ENCODE measurements at regions not wholly inside any gene's neighbourhood (a gene's known extent, or its start where the extent isn't known, plus 50 kb on each side); places are given as distances from the start of the nearest gene placed in this dataset.

- no peak overlapping the region for H3K4me2 ChIP-seq (ENCODE audit: low read length)
- H3K9ac ChIP-seq (ENCODE audit: low read length), result no peak overlapping the region
- no peak overlapping the region for H2AFZ ChIP-seq (ENCODE audit: low read depth, low read length)
- DNase-seq (ENCODE audit: low read depth), result no peak
- H3K27ac ChIP-seq (ENCODE audit: low read depth, low read length), result no peak overlapping the region
- Mint-ChIP-seq H3K9me3 (ENCODE audit: unreplicated experiment) (no peaks in the 10 kb centered on the region), H3K4me3 (ENCODE audit: unreplicated experiment) (no peak overlapping the region), H3K4me1 (ENCODE audit: low read depth, unreplicated experiment) (peaks cover 20% of the 10 kb centered on the region), H3K36me3 (ENCODE audit: low read depth, unreplicated experiment) (no peaks in the 10 kb centered on the region), H3K27me3 (ENCODE audit: low read depth, unreplicated experiment) (no peaks in the 10 kb centered on the region), H3K27ac (ENCODE audit: unreplicated experiment) (no peak overlapping the region)
- H3K36me3 ChIP-seq (ENCODE audit: insufficient read depth, low read length), result no peaks in the 10 kb centered on the region
- no peaks in the 10 kb centered on the region for H3K27me3 ChIP-seq (ENCODE audit: insufficient read depth, low read length)
- peaks cover 10% of the 10 kb centered on the region for H3K79me2 ChIP-seq (ENCODE audit: insufficient read depth, low read length)
- no peaks in the 10 kb centered on the region for H3K9me3 ChIP-seq (ENCODE audit: insufficient read depth, low read depth, low read length)
- TF ChIP-seq CTCF (IDR thresholded peaks at IDR 0.05; ENCODE audit: insufficient read depth, low read depth, low read length) (no peak), EZH2 (IDR thresholded peaks at IDR 0.05; ENCODE audit: insufficient read depth, low read length) (no peak)
- FAIRE-seq, result no peak
- H3K4me3 ChIP-seq (ENCODE audit: insufficient read depth, low read depth, low read length), result no peak overlapping the region
- H4K20me1 ChIP-seq (ENCODE audit: insufficient read depth, low read length), result peaks cover 10% of the 10 kb centered on the region
- peaks cover 6% of the 10 kb centered on the region for H3K4me1 ChIP-seq (ENCODE audit: insufficient read depth, low read length)
Observed at GRCh38 chr13:73827434-73827833, 306.8 kb downstream of the KLF12 start.

GRCh38 chr13:73825143-73825542 is 309.1 kb downstream of the KLF12 start:
- no peak for FAIRE-seq
- Histone ChIP-seq H4K20me1 (ENCODE audit: insufficient read depth, low read length) (peaks cover 13% of the 10 kb centered on the region), H2AFZ (ENCODE audit: low read depth, low read length) (no peak overlapping the region), H3K27ac (ENCODE audit: low read depth, low read length) (no peak overlapping the region), H3K4me3 (ENCODE audit: insufficient read depth, low read depth, low read length) (no peak overlapping the region), H3K9ac (ENCODE audit: low read length) (no peak overlapping the region), H3K79me2 (ENCODE audit: insufficient read depth, low read length) (no peaks in the 10 kb centered on the region), H3K36me3 (ENCODE audit: insufficient read depth, low read length) (no peaks in the 10 kb centered on the region), H3K4me2 (ENCODE audit: low read length) (no peak overlapping the region), H3K9me3 (ENCODE audit: insufficient read depth, low read depth, low read length) (no peaks in the 10 kb centered on the region), H3K27me3 (ENCODE audit: insufficient read depth, low read length) (no peaks in the 10 kb centered on the region), H3K4me1 (ENCODE audit: insufficient read depth, low read length) (no peaks in the 10 kb centered on the region)
- H3K27me3 Mint-ChIP-seq (ENCODE audit: low read depth, unreplicated experiment), result no peaks in the 10 kb centered on the region
- no peak overlapping the region for H3K27ac Mint-ChIP-seq (ENCODE audit: unreplicated experiment)
- no peaks in the 10 kb centered on the region for H3K36me3 Mint-ChIP-seq (ENCODE audit: low read depth, unreplicated experiment)
- no peak overlapping the region for H3K4me3 Mint-ChIP-seq (ENCODE audit: unreplicated experiment)
- TF ChIP-seq EZH2 (IDR thresholded peaks at IDR 0.05; ENCODE audit: insufficient read depth, low read length) (no peak), CTCF (IDR thresholded peaks at IDR 0.05; ENCODE audit: insufficient read depth, low read depth, low read length) (no peak)
- peaks cover 10% of the 10 kb centered on the region for H3K4me1 Mint-ChIP-seq (ENCODE audit: low read depth, unreplicated experiment)
- H3K9me3 Mint-ChIP-seq (ENCODE audit: unreplicated experiment), result no peaks in the 10 kb centered on the region
- DNase-seq (ENCODE audit: low read depth), result no peak

GRCh38 chr13:73822668-73823592 is 311.3 kb downstream of the KLF12 start:
- Mint-ChIP-seq H3K27ac (ENCODE audit: unreplicated experiment) (no peak overlapping the region), H3K36me3 (ENCODE audit: low read depth, unreplicated experiment) (peaks cover 2% of the 10 kb centered on the region), H3K4me1 (ENCODE audit: low read depth, unreplicated experiment) (no peaks in the 10 kb centered on the region), H3K9me3 (ENCODE audit: unreplicated experiment) (no peaks in the 10 kb centered on the region), H3K4me3 (ENCODE audit: unreplicated experiment) (no peak overlapping the region), H3K27me3 (ENCODE audit: low read depth, unreplicated experiment) (no peaks in the 10 kb centered on the region)
- no peak overlapping the region for H3K9ac ChIP-seq (ENCODE audit: low read length)
- FAIRE-seq, result no peak
- H2AFZ ChIP-seq (ENCODE audit: low read depth, low read length), result no peak overlapping the region
- TF ChIP-seq EZH2 (IDR thresholded peaks at IDR 0.05; ENCODE audit: insufficient read depth, low read length), result no peak
- TF ChIP-seq CTCF (IDR thresholded peaks at IDR 0.05; ENCODE audit: insufficient read depth, low read depth, low read length), result no peak
- no peaks in the 10 kb centered on the region for H3K9me3 ChIP-seq (ENCODE audit: insufficient read depth, low read depth, low read length)
- peaks cover 16% of the 10 kb centered on the region for H4K20me1 ChIP-seq (ENCODE audit: insufficient read depth, low read length)
- DNase-seq (ENCODE audit: low read depth), result no peak
- H3K4me2 ChIP-seq (ENCODE audit: low read length), result no peak overlapping the region
- no peaks in the 10 kb centered on the region for H3K27me3 ChIP-seq (ENCODE audit: insufficient read depth, low read length)
- H3K36me3 ChIP-seq (ENCODE audit: insufficient read depth, low read length), result no peaks in the 10 kb centered on the region
- peaks cover 2% of the 10 kb centered on the region for H3K79me2 ChIP-seq (ENCODE audit: insufficient read depth, low read length)
- H3K4me1 ChIP-seq (ENCODE audit: insufficient read depth, low read length), result no peaks in the 10 kb centered on the region
- no peak overlapping the region for H3K27ac ChIP-seq (ENCODE audit: low read depth, low read length)
- no peak overlapping the region for H3K4me3 ChIP-seq (ENCODE audit: insufficient read depth, low read depth, low read length)
